Mesodermal cell (in vitro differentiated cells): ENCODE measurements at regions not wholly inside any gene's neighbourhood (a gene's known extent, or its start where the extent isn't known, plus 50 kb on each side); places are given as distances from the start of the nearest gene placed in this dataset.

Experiments used
- H3K27ac ChIP-seq: 2 replicates; pipeline ENCODE4 v1.7.0; 2013; ENCODE audit warnings: mild to moderate bottlenecking, low read depth, low read length, moderate library complexity; ENCODE audit not compliant: severe bottlenecking
- H3K36me3 ChIP-seq: 2 replicates; pipeline ENCODE4 v1.7.1; 2013; ENCODE audit warnings: mild to moderate bottlenecking, low read length, moderate library complexity; ENCODE audit not compliant: control insufficient read depth, insufficient read depth
- H3K4me1 ChIP-seq: one replicate; pipeline ENCODE4 v1.7.1; 2013; ENCODE audit warnings: mild to moderate bottlenecking, low read length; ENCODE audit not compliant: insufficient read depth, control insufficient read depth, poor library complexity, severe bottlenecking
- H3K4me3 ChIP-seq: 2 replicates; pipeline ENCODE4 v1.7.0; 2013; ENCODE audit warnings: low read length, control low read depth, mild to moderate bottlenecking; ENCODE audit not compliant: insufficient read depth, poor library complexity, severe bottlenecking; ENCODE audit errors: extremely low read depth
- H3K9me3 ChIP-seq: 2 replicates; pipeline ENCODE4 v1.7.1; 2013; ENCODE audit warnings: mild to moderate bottlenecking, low read length, moderate library complexity; ENCODE audit not compliant: control insufficient read depth
- WGBS, 2 experiments: methylation state at CpG; one replicate each; pipeline ENCODE4 v1.1.5; 2013; ENCODE audit warnings: missing lambda C conversion rate in 2 of 2; ENCODE audit not compliant: insufficient coverage in 2 of 2; 5-methylcytosine and 5-hydroxymethylcytosine counted together

- 86 to 90% methylated on average over 5 to 6 of the region's 8 CpGs for WGBS, 2 experiments
- Histone ChIP-seq H3K36me3 (no peaks in the 10 kb centered on the region), H3K27ac (no peak overlapping the region), H3K4me1 (no peaks in the 10 kb centered on the region), H3K4me3 (no peak overlapping the region), H3K9me3 (no peaks in the 10 kb centered on the region)
Measured at GRCh38 chr13:33388286-33388998, 102.9 kb upstream of the STARD13 start.

- H3K4me3 ChIP-seq = no peak overlapping the region
- H3K4me1 ChIP-seq = no peaks in the 10 kb centered on the region
- no peaks in the 10 kb centered on the region for H3K36me3 ChIP-seq
- WGBS, 2 experiments = 86 to 93% methylated on average over 3 to 4 of the region's 4 CpGs
- no peaks in the 10 kb centered on the region for H3K9me3 ChIP-seq
- no peak overlapping the region for H3K27ac ChIP-seq
Measured at GRCh38 chr13:33392794-33393405, 107.3 kb upstream of the STARD13 start.

GRCh38 chr13:33394294-33394932, 108.9 kb upstream of the STARD13 start:
- Histone ChIP-seq H3K4me3 (no peak overlapping the region), H3K9me3 (no peaks in the 10 kb centered on the region), H3K36me3 (no peaks in the 10 kb centered on the region), H3K27ac (no peak overlapping the region), H3K4me1 (no peaks in the 10 kb centered on the region)
- 87 to 89% methylated on average over 1 to 3 of the region's 3 CpGs for WGBS, 2 experiments

GRCh38 chr13:33401238-33401637, 115.7 kb upstream of the STARD13 start:
- H3K36me3 ChIP-seq = no peaks in the 10 kb centered on the region
- no peak overlapping the region for H3K27ac ChIP-seq
- H3K9me3 ChIP-seq = no peaks in the 10 kb centered on the region
- 91 to 92% methylated on average over 3 to 4 of the region's 4 CpGs for WGBS, 2 experiments
- H3K4me3 ChIP-seq = no peak overlapping the region
- no peaks in the 10 kb centered on the region for H3K4me1 ChIP-seq

GRCh38 chr13:33402975-33403374, 117.4 kb upstream of the STARD13 start:
- no peak overlapping the region for H3K4me3 ChIP-seq
- WGBS, 2 experiments = 81 to 94% methylated on average over 5 to 6 of the region's 7 CpGs
- H3K4me1 ChIP-seq = no peaks in the 10 kb centered on the region

GRCh38 chr13:33403807-33404362, 118.3 kb upstream of the STARD13 start:
- 90 to 98% methylated on average over 4 to 5 of the region's 5 CpGs for WGBS, 2 experiments
- no peak overlapping the region for H3K4me3 ChIP-seq

More at GRCh38 chr13:33402975-33403374, 117.4 kb upstream of the STARD13 start:
- H3K27ac ChIP-seq = no peak overlapping the region
- H3K9me3 ChIP-seq = no peaks in the 10 kb centered on the region
- no peaks in the 10 kb centered on the region for H3K36me3 ChIP-seq

GRCh38 chr13:33405371-33405770, 119.8 kb upstream of the STARD13 start:
- Histone ChIP-seq H3K4me3 (no peak overlapping the region), H3K4me1 (no peaks in the 10 kb centered on the region), H3K9me3 (no peaks in the 10 kb centered on the region), H3K27ac (no peak overlapping the region), H3K36me3 (no peaks in the 10 kb centered on the region)
- 67% methylated on average over 1 of the region's 2 CpGs; no CpG with 5 or more reads in 1 of the 2 experiments for WGBS, 2 experiments

More at GRCh38 chr13:33403807-33404362, 118.3 kb upstream of the STARD13 start:
- Histone ChIP-seq H3K9me3 (no peaks in the 10 kb centered on the region), H3K36me3 (no peaks in the 10 kb centered on the region), H3K27ac (no peak overlapping the region), H3K4me1 (no peaks in the 10 kb centered on the region)

- no peak overlapping the region for H3K27ac ChIP-seq
- WGBS, 2 experiments = no CpG with 5 or more reads among the region's 1 CpG
- no peaks in the 10 kb centered on the region for H3K9me3 ChIP-seq
- H3K4me3 ChIP-seq = no peak overlapping the region
- no peaks in the 10 kb centered on the region for H3K4me1 ChIP-seq
- H3K36me3 ChIP-seq = no peaks in the 10 kb centered on the region
Measured at GRCh38 chr13:33409673-33410510, 124.3 kb upstream of the STARD13 start.

GRCh38 chr13:33410619-33411018, 125.1 kb upstream of the STARD13 start:
- Histone ChIP-seq H3K36me3 (no peaks in the 10 kb centered on the region), H3K27ac (no peak overlapping the region), H3K9me3 (no peaks in the 10 kb centered on the region), H3K4me1 (no peaks in the 10 kb centered on the region), H3K4me3 (no peak overlapping the region)
- WGBS, 2 experiments = 83 to 94% methylated on average over 2 of the region's 2 CpGs

GRCh38 chr13:33411312-33411711, 125.8 kb upstream of the STARD13 start:
- no peaks in the 10 kb centered on the region for H3K4me1 ChIP-seq
- no peaks in the 10 kb centered on the region for H3K9me3 ChIP-seq
- 71 to 80% methylated on average over 1 of the region's 1 CpG for WGBS, 2 experiments

More at GRCh38 chr13:33411312-33411711, 125.8 kb upstream of the STARD13 start:
- Histone ChIP-seq H3K36me3 (no peaks in the 10 kb centered on the region), H3K4me3 (no peak overlapping the region), H3K27ac (no peak overlapping the region)
